PC-9 (cell line): ENCODE measurements at regions not wholly inside any gene's neighbourhood (a gene's known extent, or its start where the extent isn't known, plus 50 kb on each side); places are given as distances from the start of the nearest gene placed in this dataset.

Experiments used
- EZH2 ChIP-seq: fragments of 200-600 bp; sonication (generic); IDR thresholded peaks from 2 replicates; pipeline ENCODE4 v1.8.0; 2017; ENCODE audit warnings: antibody characterized with exemption, low read depth
- TF ChIP-seq, protein P1 (sequence below): fragments of 200-600 bp; sonication (generic); conservative IDR thresholded peaks from 2 replicates; pipeline ENCODE4 v1.6.1; 2017; ENCODE audit warnings: mixed run types, antibody characterized with exemption, mild to moderate bottlenecking, moderate library complexity

DNA sequence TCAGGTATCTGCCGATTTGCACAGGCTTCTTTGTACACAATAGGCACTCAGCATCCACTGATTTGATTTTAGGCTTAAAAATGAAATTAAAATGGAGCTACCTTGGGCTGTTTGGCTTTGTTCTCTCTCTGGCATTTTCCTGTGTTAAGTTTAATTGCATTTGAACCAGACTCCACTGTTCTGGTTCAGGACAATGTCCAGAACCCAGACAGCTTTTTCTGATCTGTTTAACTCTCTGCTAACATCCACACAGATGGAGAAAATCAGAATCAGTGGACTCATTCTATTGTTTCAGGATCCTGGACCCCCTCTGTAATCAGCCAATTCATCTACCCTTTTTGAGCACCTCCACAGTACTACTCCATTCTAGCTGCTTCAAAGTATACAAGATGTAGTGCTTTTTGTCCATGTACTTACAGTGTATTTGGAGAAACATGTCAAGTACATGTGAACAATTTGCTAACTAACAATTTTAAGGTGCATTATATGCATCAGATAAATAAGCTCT is 248.1 kb downstream of the PTBP2 start:
- TF ChIP-seq, protein P1, sequence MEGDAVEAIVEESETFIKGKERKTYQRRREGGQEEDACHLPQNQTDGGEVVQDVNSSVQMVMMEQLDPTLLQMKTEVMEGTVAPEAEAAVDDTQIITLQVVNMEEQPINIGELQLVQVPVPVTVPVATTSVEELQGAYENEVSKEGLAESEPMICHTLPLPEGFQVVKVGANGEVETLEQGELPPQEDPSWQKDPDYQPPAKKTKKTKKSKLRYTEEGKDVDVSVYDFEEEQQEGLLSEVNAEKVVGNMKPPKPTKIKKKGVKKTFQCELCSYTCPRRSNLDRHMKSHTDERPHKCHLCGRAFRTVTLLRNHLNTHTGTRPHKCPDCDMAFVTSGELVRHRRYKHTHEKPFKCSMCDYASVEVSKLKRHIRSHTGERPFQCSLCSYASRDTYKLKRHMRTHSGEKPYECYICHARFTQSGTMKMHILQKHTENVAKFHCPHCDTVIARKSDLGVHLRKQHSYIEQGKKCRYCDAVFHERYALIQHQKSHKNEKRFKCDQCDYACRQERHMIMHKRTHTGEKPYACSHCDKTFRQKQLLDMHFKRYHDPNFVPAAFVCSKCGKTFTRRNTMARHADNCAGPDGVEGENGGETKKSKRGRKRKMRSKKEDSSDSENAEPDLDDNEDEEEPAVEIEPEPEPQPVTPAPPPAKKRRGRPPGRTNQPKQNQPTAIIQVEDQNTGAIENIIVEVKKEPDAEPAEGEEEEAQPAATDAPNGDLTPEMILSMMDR = no peak
- TF ChIP-seq EZH2 = no peak
